Loucy (cell line): ENCODE measurements at regions not wholly inside any gene's neighbourhood (a gene's known extent, or its start where the extent isn't known, plus 50 kb on each side); places are given as distances from the start of the nearest gene placed in this dataset.

Source experiments
- H2AFZ ChIP-seq: fragments of 200-600 bp; sonication (generic); 2 replicates; pipeline ENCODE4 v1.6.0; 2016; ENCODE audit warnings: antibody characterized with exemption, mild to moderate bottlenecking, low read length, moderate library complexity
- H3F3A ChIP-seq: fragments of 200-600 bp; 2 replicates; pipeline ENCODE4 v1.6.0; 2016; ENCODE audit warnings: antibody characterized with exemption, low read depth, mild to moderate bottlenecking
- H3K27me3 ChIP-seq: fragments of 200-600 bp; sonication (generic); 2 replicates; pipeline ENCODE4 v1.6.1; 2014; ENCODE audit warnings: low read length, mild to moderate bottlenecking; ENCODE audit not compliant: insufficient read depth, poor library complexity, severe bottlenecking
- H3K36me3 ChIP-seq: fragments of 200-600 bp; sonication (generic); 2 replicates; pipeline ENCODE4 v1.6.1; 2016; ENCODE audit warnings: low read length; ENCODE audit not compliant: insufficient read depth
- H3K4me1 ChIP-seq: fragments of 200-600 bp; sonication (generic); 2 replicates; pipeline ENCODE4 v1.5.1; 2014; ENCODE audit warnings: low read length, mild to moderate bottlenecking; ENCODE audit not compliant: insufficient read depth, poor library complexity, severe bottlenecking
- H3K4me2 ChIP-seq: fragments of 200-600 bp; sonication (generic); 2 replicates; pipeline ENCODE4 v1.6.0; 2014; ENCODE audit warnings: antibody characterized with exemption, low read length, low read depth, mild to moderate bottlenecking; ENCODE audit not compliant: poor library complexity, severe bottlenecking
- H3K4me3 ChIP-seq: fragments of 200-600 bp; sonication (generic); 2 replicates; pipeline ENCODE4 v1.5.1; 2014; ENCODE audit warnings: low read length, mild to moderate bottlenecking, mixed read lengths; ENCODE audit not compliant: poor library complexity, severe bottlenecking
- H3K79me2 ChIP-seq: fragments of 200-600 bp; sonication (generic); 2 replicates; pipeline ENCODE4 v1.6.1; 2014; ENCODE audit warnings: low read length; ENCODE audit not compliant: insufficient read depth
- H3K9ac ChIP-seq: fragments of 200-600 bp; sonication (generic); 2 replicates; pipeline ENCODE4 v1.6.0; 2014; ENCODE audit warnings: mild to moderate bottlenecking, low read depth, low read length, moderate library complexity; ENCODE audit not compliant: poor library complexity, severe bottlenecking
- H3K9me2 ChIP-seq: fragments of 200-600 bp; sonication (generic); replicated peaks from 2 replicates; pipeline ENCODE4 v1.6.1; 2016; ENCODE audit warnings: low read depth, low read length, mixed read lengths
- H3K9me3 ChIP-seq: fragments of 200-600 bp; sonication (generic); 2 replicates; pipeline ENCODE4 v1.6.1; 2014; ENCODE audit warnings: mild to moderate bottlenecking, antibody characterized with exemption, low read length, low read depth; ENCODE audit not compliant: insufficient read depth
- H4K20me1 ChIP-seq: fragments of 200-600 bp; sonication (generic); 2 replicates; pipeline ENCODE4 v1.6.0; 2014; ENCODE audit warnings: antibody characterized with exemption, low read length, mild to moderate bottlenecking; ENCODE audit not compliant: insufficient read depth, poor library complexity, severe bottlenecking
- EZH2phosphoT487 ChIP-seq: fragments of 200-600 bp; IDR thresholded peaks from 2 replicates; pipeline ENCODE4 v1.6.1; 2018; ENCODE audit warnings: antibody characterized with exemption, mild to moderate bottlenecking, moderate library complexity, borderline replicate concordance
- TF ChIP-seq, protein P1 (sequence below): fragments of 200-600 bp; sonication (generic); conservative IDR thresholded peaks from 2 replicates; pipeline ENCODE4 v1.5.1; 2014; ENCODE audit warnings: mild to moderate bottlenecking, antibody characterized with exemption, low read length

DNA sequence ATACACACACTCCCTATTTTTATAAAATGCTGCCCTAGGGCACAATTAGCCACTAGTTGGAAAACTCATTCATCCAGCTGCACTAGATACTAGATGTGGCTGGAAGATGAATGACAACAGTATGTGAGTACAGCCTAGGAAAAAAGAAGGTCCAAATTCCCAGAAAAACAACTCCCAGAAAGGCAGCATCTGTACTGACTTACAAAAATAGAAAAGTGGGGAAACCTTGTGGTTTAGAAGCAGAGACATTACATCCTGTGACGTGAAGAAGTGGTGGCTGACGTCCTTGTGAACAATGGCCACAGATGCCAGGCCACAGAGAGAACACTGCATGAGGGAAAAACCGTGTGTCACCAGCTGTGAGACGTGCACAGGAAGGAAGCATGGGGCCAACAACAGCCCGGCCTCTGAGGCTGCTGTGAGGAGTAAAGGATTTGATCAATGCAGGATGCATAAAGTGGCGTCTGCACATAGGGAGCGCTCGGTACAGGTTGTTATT is 81.2 kb downstream of the SPRY1 start:
- TF ChIP-seq, protein P1, sequence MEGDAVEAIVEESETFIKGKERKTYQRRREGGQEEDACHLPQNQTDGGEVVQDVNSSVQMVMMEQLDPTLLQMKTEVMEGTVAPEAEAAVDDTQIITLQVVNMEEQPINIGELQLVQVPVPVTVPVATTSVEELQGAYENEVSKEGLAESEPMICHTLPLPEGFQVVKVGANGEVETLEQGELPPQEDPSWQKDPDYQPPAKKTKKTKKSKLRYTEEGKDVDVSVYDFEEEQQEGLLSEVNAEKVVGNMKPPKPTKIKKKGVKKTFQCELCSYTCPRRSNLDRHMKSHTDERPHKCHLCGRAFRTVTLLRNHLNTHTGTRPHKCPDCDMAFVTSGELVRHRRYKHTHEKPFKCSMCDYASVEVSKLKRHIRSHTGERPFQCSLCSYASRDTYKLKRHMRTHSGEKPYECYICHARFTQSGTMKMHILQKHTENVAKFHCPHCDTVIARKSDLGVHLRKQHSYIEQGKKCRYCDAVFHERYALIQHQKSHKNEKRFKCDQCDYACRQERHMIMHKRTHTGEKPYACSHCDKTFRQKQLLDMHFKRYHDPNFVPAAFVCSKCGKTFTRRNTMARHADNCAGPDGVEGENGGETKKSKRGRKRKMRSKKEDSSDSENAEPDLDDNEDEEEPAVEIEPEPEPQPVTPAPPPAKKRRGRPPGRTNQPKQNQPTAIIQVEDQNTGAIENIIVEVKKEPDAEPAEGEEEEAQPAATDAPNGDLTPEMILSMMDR: no peak
- no peak for TF ChIP-seq EZH2phosphoT487
- no peak overlapping the region for H2AFZ ChIP-seq
- peak overlapping the region; percentile 64 for H3K4me2 ChIP-seq

DNA sequence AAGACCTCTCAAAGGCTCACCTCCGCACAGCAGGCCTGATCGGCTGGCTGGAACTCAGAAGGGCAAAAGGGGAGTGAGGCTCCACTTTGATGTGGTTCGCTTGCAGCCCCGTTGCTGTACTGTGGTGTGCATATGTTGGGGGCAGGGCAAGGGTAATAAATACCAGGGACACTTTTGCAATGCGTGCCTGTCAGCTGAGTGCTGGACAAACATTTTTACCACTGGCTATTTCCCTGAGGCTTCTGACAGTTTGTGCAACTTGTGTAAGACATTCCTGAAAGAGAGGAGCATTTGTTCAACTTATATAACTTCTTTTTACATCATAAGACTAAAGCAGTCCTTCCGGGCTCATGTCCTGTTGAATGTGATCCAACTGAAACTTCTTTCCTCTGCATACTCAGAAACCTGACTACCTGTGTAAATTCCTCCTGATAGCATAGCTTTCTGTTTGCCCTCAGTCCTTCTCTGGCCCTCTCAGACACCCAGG is 82.3 kb downstream of the SPRY1 start:
- peak overlapping the region; percentile 45 for H3K4me3 ChIP-seq
- peaks cover 34% of the 10 kb centered on the region for H3K4me1 ChIP-seq
- no peaks in the 10 kb centered on the region for H3K36me3 ChIP-seq
- TF ChIP-seq, protein P1: no peak
- no peak for TF ChIP-seq EZH2phosphoT487
- no peaks in the 10 kb centered on the region for H3K9me2 ChIP-seq
- H2AFZ ChIP-seq: peak overlapping the region; percentile 23; the same call in 1 of the 2 replicates
- H4K20me1 ChIP-seq: no peaks in the 10 kb centered on the region
- H3K4me2 ChIP-seq: peak overlapping the region; percentile 64
- no peaks in the 10 kb centered on the region for H3K9me3 ChIP-seq
- no peaks in the 10 kb centered on the region for H3K27me3 ChIP-seq
- no peaks in the 10 kb centered on the region for H3K79me2 ChIP-seq
- no peaks in the 10 kb centered on the region for H3F3A ChIP-seq
- H3K9ac ChIP-seq: peak overlapping the region; percentile 35

More for the DNA sequence above, 81.2 kb downstream of the SPRY1 start:
- no peaks in the 10 kb centered on the region for H3K36me3 ChIP-seq
- no peaks in the 10 kb centered on the region for H3K9me2 ChIP-seq
- no peak overlapping the region for H3K9ac ChIP-seq
- no peaks in the 10 kb centered on the region for H3K79me2 ChIP-seq
- H3K4me3 ChIP-seq: peak overlapping the region; percentile 45
- no peaks in the 10 kb centered on the region for H3K9me3 ChIP-seq
- H3K27me3 ChIP-seq: no peaks in the 10 kb centered on the region
- H3F3A ChIP-seq: no peaks in the 10 kb centered on the region
- peaks cover 34% of the 10 kb centered on the region for H3K4me1 ChIP-seq
- H4K20me1 ChIP-seq: no peaks in the 10 kb centered on the region

DNA sequence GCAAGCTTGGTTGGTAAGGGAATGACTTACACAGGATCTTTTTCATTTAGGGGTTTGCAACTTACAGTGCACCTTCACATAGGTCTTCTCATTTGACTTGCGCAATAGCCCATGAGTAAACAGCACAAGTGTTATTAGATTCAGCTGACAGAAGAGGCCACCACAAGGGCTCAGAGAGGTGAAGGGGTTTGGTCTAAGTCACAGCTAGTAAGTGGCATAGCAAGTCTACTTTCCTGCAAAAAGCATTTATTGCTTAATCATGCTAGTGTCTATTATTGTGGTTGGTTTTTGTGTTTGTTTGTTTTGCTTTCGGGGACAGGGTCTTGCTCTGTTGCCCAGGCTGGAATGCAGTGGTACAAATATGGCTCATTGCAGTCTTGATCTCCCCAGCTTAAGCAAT is 83.3 kb downstream of the SPRY1 start:
- Histone ChIP-seq H3K9ac (no peak overlapping the region), H3F3A (no peaks in the 10 kb centered on the region), H4K20me1 (no peaks in the 10 kb centered on the region), H3K4me3 (no peak overlapping the region), H3K27me3 (no peaks in the 10 kb centered on the region), H3K9me2 (no peaks in the 10 kb centered on the region), H2AFZ (no peak overlapping the region), H3K4me2 (peak overlapping the region; percentile 64), H3K79me2 (no peaks in the 10 kb centered on the region), H3K9me3 (no peaks in the 10 kb centered on the region), H3K36me3 (no peaks in the 10 kb centered on the region), H3K4me1 (peaks cover 34% of the 10 kb centered on the region)
- TF ChIP-seq, protein P1: no peak
